KBM-7 (cell line): ENCODE measurements at regions not wholly inside any gene's neighbourhood (a gene's known extent, or its start where the extent isn't known, plus 50 kb on each side); places are given as distances from the start of the nearest gene placed in this dataset.

Experiments used
- DNase-seq: peaks from one replicate; pipeline ENCODE4 v3.0.0-alpha.2; 2015
- in situ Hi-C: fragments of 300-500 bp; cut with MboI; formaldehyde crosslinking; loops from 2 replicates; pipeline ENCODE4 v1.14.3; 2020; ENCODE audit warnings: low sequenced_read_pairs, low pct_unique_long_range_greater_than_20kb, mixed read lengths

DNA sequence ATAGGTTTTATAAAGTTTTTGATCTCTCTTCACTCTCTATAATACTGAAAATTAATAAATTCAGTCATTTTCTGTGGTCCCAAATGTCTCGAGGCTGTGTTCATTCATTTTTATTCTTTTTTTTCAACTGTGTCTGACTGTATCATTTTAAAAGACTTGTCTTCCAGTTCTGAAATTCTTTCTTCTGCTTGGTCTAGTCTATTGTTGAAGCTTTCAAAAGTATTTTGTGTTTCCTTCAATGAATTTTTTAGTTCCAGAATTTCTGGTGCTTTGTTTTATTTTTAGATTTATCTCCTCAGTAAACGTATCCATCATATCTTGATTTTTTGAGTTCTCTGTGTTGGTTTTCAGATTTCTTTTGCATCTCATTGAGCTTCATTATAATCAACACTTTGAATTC lies 161.0 kb upstream of the CHRM3 start:
- in situ Hi-C loops: no loop called here
- DNase-seq: peak; percentile 35

DNA sequence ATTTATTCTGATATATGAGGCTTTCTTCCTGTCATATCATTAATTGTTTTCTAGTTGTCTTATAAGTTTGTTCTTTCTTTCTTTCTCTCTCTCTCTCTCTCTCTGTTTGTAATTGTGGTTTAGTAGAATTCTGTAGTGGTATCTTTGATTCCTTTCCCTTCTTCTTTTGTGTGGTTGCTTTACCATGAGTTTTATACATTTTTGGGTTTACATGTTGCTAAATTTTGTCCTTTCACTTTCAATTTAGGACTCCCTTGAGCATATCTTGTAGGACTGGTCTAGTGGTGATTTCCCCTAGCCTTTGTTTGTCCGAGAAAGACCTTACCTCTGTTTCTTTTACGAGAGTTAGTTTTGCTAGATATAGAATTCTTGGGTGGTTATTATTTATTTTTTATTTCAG lies 162.3 kb upstream of the CHRM3 start:
- DNase-seq: no peak
- in situ Hi-C loops: no loop called here

DNA sequence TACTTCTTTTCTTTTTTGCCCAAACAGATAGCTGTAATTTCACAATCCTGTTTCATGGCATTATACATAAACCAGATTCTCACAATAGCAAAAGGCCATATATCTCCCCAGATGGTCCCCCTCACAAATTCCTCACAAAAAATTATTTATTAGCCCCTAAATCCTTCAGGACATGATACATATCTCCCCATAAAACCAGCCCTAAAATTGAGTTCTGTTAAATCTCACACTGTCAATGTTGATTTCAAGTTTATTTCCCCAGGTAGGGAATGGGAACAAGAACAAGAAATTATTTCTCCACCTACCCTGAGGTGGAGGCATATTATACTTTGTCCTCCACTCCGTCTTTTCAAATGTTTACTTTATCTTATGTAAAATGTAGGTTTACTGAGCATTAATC lies 163.4 kb upstream of the CHRM3 start:
- DNase-seq: no peak
- in situ Hi-C loops: no loop called here

DNA sequence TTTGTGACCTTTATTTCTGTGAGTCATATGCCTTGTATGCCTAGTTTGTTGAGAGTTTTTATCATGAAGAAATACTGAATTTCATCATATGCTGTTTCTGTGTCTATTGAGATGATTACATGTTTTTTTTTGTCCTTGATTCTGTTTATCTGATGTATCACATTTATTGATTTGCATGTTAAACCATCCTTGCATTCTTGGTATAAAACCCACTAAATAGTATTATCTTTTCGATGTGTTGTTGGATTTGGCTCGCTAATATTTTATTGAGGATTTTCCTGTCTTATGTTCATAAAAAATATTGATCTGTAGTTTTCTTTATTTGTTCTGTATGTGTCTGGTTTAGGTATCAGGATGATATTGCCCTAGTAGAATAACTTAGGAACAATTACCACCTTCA lies 164.7 kb upstream of the CHRM3 start:
- no peak for DNase-seq
- in situ Hi-C loops: no loop called here

GRCh38 chr1:239219679-239220078 lies 166.7 kb upstream of the CHRM3 start:
- in situ Hi-C loops: no loop called here
- DNase-seq: no peak

DNA sequence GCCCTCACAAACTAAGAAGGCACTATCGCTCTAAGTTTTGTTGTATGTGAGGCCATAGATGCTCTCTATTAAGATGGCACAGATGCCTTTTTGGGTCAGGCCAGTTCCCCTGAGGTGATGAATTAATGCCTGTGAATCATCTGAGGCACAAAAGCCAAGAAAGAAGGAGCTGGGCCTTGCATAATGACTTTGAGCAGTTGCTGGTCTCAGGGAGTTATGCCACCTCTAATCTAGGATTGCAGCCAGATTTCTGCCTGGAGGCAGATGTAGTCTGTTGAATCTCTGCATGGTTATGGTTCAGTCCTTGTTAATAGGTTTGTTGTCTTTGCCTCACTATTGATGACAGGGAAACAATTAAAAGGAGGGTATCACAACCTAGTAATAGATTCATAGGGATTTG lies 168.1 kb upstream of the CHRM3 start:
- in situ Hi-C loops: no loop called here

GRCh38 chr1:239212811-239213220 lies 173.6 kb upstream of the CHRM3 start:
- no peak for DNase-seq
- in situ Hi-C loops: no loop called here

More for the DNA sequence above, 168.1 kb upstream of the CHRM3 start:
- DNase-seq: no peak

GRCh38 chr1:239209591-239209990 lies 176.8 kb upstream of the CHRM3 start:
- in situ Hi-C loops: no loop called here

GRCh38 chr1:239204401-239204800 lies 182.0 kb upstream of the CHRM3 start:
- in situ Hi-C loops: no loop called here

More at GRCh38 chr1:239209591-239209990, 176.8 kb upstream of the CHRM3 start:
- no peak for DNase-seq

DNA sequence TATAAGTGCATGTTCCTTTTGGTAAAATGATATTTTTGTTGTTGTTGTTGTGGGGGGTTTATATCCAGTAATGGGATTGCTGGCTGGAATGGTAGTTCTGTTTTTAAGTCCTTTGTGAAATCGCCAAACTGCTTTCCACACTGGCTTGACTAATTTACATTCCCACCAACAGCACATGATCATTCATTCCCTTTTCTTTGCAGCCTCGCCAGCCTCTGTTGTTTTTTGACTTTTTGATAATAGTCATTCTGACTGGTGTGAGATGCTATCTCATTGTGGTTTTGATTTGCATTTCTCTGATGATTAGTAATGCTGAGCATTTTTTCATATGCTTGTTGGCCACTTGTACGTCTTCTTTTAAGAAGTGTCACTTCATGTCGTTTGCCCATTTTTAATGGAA lies 188.5 kb upstream of the CHRM3 start:
- DNase-seq: no peak
- in situ Hi-C loops: no loop called here

More at GRCh38 chr1:239204401-239204800, 182.0 kb upstream of the CHRM3 start:
- no peak for DNase-seq

- DNase-seq: no peak
- in situ Hi-C loops: no loop called here
Measured at GRCh38 chr1:239189998-239190512, 196.3 kb upstream of the CHRM3 start.

DNA sequence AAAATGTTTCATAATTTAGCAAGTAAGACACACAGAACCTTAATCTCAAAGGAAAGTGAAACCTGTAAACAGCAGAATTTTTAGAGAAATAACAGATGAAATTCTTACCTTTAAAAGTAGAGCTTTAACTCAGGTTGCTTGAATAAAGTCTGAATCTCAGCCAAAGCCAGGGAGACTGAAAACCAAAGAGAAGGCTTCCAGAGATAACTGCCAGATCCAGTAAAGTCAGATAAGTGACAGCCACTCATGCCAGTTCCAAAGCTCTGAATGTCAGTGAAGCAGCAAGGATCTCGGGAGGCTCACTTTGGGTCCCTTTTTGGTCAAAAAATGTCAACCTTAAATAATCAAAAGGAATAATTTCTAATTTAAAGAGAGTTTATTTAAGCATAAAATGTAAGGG lies 199.9 kb upstream of the CHRM3 start:
- in situ Hi-C loops: no loop called here
- no peak for DNase-seq

GRCh38 chr1:239185245-239185619 lies 201.1 kb upstream of the CHRM3 start:
- in situ Hi-C loops: no loop called here
- no peak for DNase-seq

DNA sequence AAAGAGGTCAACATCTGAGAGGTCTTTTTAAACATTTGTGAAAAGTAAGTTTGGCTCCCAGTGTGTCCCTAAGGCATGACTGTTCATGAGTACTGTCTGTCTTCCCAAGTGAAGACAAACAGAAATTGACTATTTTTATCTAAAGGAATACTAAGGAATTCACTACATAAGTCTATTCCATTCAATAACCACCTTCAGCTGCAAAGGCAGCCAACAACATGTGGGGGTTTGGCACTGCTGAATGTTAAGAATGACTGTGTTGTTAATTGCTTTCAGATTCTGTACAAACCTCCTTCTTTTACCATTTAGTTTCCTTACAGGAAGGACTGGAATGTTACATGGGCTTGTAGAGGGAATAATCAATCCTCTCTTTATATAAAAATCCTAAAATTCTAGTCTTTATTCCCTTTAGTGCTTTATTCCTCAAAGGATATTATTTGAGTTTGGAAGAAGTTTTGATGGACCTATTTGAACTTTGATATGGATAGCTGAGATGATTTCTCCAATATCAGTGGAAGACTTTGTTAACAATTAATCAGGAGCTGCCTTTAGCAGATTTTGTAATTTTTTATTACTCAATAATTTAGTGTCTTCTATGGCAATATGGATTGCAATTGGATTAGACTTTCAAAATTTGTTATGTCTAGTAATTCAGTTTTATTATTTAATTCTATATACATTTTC lies 201.7 kb upstream of the CHRM3 start:
- DNase-seq: no peak
- in situ Hi-C loops: no loop called here

DNA sequence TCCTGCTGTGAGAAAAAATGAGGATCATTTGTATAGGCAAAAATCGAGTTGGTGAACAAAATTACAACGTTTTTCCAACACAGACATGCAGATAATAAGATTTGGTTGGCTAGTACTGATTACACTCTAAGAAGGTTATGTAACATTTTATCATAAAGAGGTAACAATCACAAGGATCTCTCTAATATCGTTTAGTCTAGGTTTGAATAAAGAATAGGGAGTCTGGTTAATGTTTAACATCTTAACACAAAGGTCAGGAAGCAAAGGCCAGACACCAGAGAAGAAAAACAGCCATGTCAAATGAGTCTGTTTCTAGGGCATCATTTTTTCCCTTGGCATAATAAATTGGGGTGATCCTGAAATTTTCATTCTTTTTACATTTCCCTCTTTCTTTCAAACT lies 207.4 kb upstream of the CHRM3 start:
- DNase-seq: no peak
- in situ Hi-C loops: no loop called here

DNA sequence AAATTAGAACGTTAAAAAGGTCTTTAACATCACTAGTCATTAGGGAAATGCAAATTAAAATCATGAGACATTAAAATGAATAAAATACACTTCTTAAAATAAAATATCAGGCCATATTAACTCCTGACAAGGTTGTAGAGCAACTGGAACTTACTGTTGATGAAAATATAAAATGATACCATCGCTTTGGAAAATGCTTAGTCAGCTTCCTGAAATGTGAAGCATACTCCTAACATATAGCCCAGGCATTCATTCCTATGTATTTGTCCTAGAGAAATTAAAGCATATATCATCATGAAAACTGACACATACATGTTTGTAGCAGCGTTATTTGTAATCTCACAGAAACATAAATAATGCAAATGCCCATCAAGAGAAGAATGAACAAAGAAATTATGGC lies 211.5 kb upstream of the CHRM3 start:
- DNase-seq: no peak
- in situ Hi-C loops: no loop called here

- in situ Hi-C loops: no loop called here
- DNase-seq: no peak
Measured at GRCh38 chr1:239170828-239171227, 215.5 kb upstream of the CHRM3 start.

- in situ Hi-C loops: no loop called here
- no peak for DNase-seq
Measured at GRCh38 chr1:239169276-239169675, 217.1 kb upstream of the CHRM3 start.

DNA sequence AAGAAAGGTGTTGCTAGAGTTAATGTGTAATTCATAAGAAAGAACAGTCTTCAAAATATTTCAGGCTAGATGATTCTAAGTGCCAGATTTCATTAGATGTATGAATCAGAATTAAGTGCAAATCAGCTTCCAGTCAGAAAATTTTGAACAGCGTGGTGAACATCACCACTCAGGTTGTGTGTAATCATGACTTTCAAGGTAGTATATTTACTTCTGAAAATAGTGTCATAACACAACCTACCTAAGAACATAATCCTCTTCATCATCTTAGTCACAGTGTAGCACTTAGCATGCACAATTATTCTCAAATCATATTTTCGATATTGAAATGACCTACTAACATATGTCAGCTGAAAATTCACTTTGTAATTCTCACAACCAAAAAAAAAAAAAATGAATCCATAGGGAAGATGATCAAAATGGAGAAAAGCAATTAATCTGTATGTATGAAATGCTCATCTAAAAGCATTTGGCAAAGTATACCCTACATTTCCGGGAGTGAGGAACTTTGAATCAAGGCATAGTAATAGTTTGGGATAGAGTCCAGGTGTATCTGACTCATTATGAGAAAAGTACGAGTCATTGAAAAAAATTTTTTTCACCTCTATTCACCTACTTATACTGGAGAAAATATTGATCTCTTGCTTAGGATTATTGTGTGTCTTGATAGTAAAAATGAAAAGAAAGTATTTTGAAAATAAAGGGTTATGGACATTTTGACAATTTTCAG lies 221.8 kb upstream of the CHRM3 start:
- DNase-seq: no peak
- in situ Hi-C loops: no loop called here

- in situ Hi-C loops: no loop called here
- no peak for DNase-seq
Measured at GRCh38 chr1:239155466-239156091, 230.8 kb upstream of the CHRM3 start.
